ENCODE measurements at regions not wholly inside any gene's neighbourhood (a gene's known extent, or its start where the extent isn't known, plus 50 kb on each side); places are given as distances from the start of the nearest gene placed in this dataset.

- H3K9me3 ChIP-seq = no peaks in the 10 kb centered on the region
- H3K4me1 ChIP-seq = peaks cover 0 to 54% (median 42%) of the 10 kb centered on the region in 4 donors
- DNase-seq = peak; percentile 82
- TF ChIP-seq POLR2AphosphoS5 (IDR thresholded peaks at IDR 0.05) (peak in 3 of 4 donors; percentile 19 to 53 (median 20)), POLR2A (IDR thresholded peaks at IDR 0.05) (no peak), CTCF (IDR thresholded peaks at IDR 0.05) (no peak), EP300 (IDR thresholded peaks at IDR 0.05) (peak in 1 of 4 donors; percentile 60)
- WGBS, 2 donors = 63 to 67% methylated on average over 2 of the region's 2 CpGs
- peak overlapping the region in 3 of 4 donors; percentile 39 to 68 (median 68) for H3K27ac ChIP-seq
- no peak overlapping the region for H3K4me3 ChIP-seq
- H3K36me3 ChIP-seq = no peaks in the 10 kb centered on the region
- no peaks in the 10 kb centered on the region for H3K27me3 ChIP-seq
- intact Hi-C loops (cut with DNase I) = no loop called here
Measured at GRCh38 chr5:54656261-54656728, 138.7 kb downstream of the SNX18 start.

GRCh38 chr5:54655761-54656160 lies 138.2 kb downstream of the SNX18 start:
- intact Hi-C loops (cut with DNase I) = no loop called here
- Histone ChIP-seq H3K36me3 (no peaks in the 10 kb centered on the region), H3K27me3 (no peaks in the 10 kb centered on the region), H3K4me1 (peaks cover 0 to 55% (median 42%) of the 10 kb centered on the region in 4 donors), H3K9me3 (no peaks in the 10 kb centered on the region), H3K4me3 (no peak overlapping the region), H3K27ac (peak overlapping the region in 3 of 4 donors; percentile 39 to 68 (median 68))
- 82 to 91% methylated on average over 2 of the region's 2 CpGs for WGBS, 2 donors
- TF ChIP-seq POLR2A (IDR thresholded peaks at IDR 0.05) (no peak), EP300 (IDR thresholded peaks at IDR 0.05) (no peak), CTCF (IDR thresholded peaks at IDR 0.05) (no peak), POLR2AphosphoS5 (IDR thresholded peaks at IDR 0.05) (no peak)
- DNase-seq = no peak

- Histone ChIP-seq H3K9me3 (no peaks in the 10 kb centered on the region), H3K27ac (peak overlapping the region in 2 of 4 donors; percentile 68), H3K36me3 (no peaks in the 10 kb centered on the region), H3K27me3 (no peaks in the 10 kb centered on the region), H3K4me1 (peaks cover 0 to 53% (median 42%) of the 10 kb centered on the region in 4 donors), H3K4me3 (no peak overlapping the region)
- WGBS, 2 donors = 53 to 76% methylated on average over 1 of the region's 1 CpG
- intact Hi-C loops (cut with DNase I) = no loop called here
- no peak for TF ChIP-seq CTCF (IDR thresholded peaks at IDR 0.05)
- no peak for TF ChIP-seq EP300 (IDR thresholded peaks at IDR 0.05)
- no peak for TF ChIP-seq POLR2AphosphoS5 (IDR thresholded peaks at IDR 0.05)
- no peak for TF ChIP-seq POLR2A (IDR thresholded peaks at IDR 0.05)
- no peak for DNase-seq
Measured at GRCh38 chr5:54655266-54655665, 137.7 kb downstream of the SNX18 start.

GRCh38 chr5:54653956-54654614 lies 136.5 kb downstream of the SNX18 start:
- 76 to 86% methylated on average over 2 of the region's 2 CpGs for WGBS, 2 donors
- H3K4me1 ChIP-seq = peaks cover 0 to 41% (median 30%) of the 10 kb centered on the region in 4 donors
- peak overlapping the region in 2 of 4 donors; percentile 16 for H3K27ac ChIP-seq

More at GRCh38 chr5:54653956-54654614, 136.5 kb downstream of the SNX18 start:
- Histone ChIP-seq H3K27me3 (no peaks in the 10 kb centered on the region), H3K9me3 (no peaks in the 10 kb centered on the region), H3K36me3 (no peaks in the 10 kb centered on the region), H3K4me3 (no peak overlapping the region)
- DNase-seq = no peak
- TF ChIP-seq EP300 (IDR thresholded peaks at IDR 0.05) (no peak), POLR2AphosphoS5 (IDR thresholded peaks at IDR 0.05) (no peak), POLR2A (IDR thresholded peaks at IDR 0.05) (no peak), CTCF (IDR thresholded peaks at IDR 0.05) (no peak)
- intact Hi-C loops (cut with DNase I) = no loop called here
